Hypothalamus (tissue), 51 donors: ENCODE measurements at regions not wholly inside any gene's neighbourhood (a gene's known extent, or its start where the extent isn't known, plus 50 kb on each side); places are given as distances from the start of the nearest gene placed in this dataset.
"Not testable (repeated sequence)": the region's sequence is repeated elsewhere in the genome, so short reads cannot be mapped to it uniquely, and the experiment has no call there.

Source experiments
- DNase-seq, 51 donors: peaks; one replicate each; lab custom pipeline; 2025; lab: John Stamatoyannopoulos, UW

- no peak for DNase-seq
Measured at GRCh38 chr11:96878299-96879051, 488.7 kb downstream of the JRKL start.

GRCh38 chr11:96882622-96883021 is 492.8 kb downstream of the JRKL start:
- not testable (repeated sequence) for DNase-seq

- DNase-seq, result no peak
Measured at GRCh38 chr11:96885405-96885804, 495.6 kb downstream of the JRKL start.

DNA sequence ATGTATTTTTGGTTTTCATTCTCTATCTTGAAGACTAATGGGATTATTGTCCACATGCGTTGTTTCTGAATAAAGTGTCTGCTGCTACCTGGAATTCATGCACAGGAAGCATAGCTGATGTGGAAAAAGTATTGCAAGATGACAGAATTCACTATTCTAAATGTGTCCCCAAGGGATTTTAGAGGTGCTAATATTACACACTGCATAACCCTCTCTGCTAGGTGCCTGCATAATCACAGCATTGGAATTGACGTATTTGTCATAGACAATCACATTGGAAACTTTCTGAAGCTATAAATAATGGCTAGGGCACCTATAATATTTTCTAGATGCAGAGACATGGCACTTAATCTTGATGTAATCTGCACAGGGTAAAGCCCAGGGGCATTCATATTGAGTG is 496.1 kb downstream of the JRKL start:
- DNase-seq, result no peak

DNA sequence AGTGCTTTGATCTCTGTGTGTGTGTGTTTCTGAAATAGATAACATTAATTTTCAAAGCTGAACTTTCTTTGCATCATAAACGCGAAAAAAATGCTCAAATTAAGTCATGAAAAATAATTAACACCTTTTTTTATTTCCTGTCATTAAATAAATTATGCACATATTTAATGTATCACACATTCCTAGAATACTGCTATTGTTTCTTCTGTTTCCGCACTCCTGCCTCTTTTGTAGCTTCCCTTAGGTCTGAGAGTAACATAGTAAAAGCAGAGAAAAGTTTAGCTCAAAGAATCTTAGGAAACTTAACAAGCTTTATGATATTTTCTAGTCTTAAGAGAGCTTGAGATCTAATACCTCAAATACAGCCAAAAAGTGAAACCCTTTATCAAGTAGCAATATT is 504.2 kb downstream of the JRKL start:
- DNase-seq, result no peak

DNA sequence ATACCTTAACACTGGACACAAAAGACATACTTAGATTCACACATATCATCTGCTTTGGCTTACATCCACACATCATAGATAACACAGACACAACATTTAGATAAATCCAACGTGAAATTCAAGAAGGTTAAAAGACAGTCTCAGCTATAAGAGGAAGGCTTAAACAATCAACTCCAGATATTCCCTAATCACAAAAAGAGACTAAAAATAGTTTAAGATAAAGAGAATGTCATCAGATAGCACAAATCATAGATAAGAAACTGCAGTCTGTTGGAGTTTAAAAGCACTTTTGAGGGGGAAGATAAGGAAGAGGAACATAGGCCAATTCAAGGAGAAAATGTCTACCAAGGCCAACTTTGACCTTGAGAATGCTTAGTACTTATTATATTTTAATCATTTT is 504.8 kb downstream of the JRKL start:
- DNase-seq, result no peak

GRCh38 chr11:96899971-96900370 is 510.2 kb downstream of the JRKL start:
- no peak for DNase-seq

GRCh38 chr11:96905143-96905542 is 515.3 kb downstream of the JRKL start:
- DNase-seq, result no peak

- no peak for DNase-seq
Measured at GRCh38 chr11:96905663-96906062, 515.9 kb downstream of the JRKL start.

DNA sequence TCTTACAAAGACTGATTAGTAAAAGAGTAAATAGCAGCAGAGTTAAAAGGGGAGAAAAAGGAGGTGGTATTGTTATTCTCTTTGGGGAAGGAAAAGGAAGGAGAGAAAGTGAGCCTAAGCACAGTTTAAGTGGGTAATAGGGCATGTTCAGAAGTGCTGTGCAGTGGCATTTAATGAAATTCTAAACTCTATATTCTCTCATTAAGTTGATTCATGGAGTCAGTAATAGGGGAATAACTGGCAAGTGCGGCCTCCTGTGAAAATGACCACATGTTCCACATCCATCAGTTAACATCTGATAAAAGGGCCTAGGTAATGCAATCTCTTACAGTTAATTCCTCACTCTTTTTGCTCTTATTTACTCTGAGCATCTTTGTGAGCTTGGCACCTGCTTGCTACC is 516.7 kb downstream of the JRKL start:
- no peak for DNase-seq

DNA sequence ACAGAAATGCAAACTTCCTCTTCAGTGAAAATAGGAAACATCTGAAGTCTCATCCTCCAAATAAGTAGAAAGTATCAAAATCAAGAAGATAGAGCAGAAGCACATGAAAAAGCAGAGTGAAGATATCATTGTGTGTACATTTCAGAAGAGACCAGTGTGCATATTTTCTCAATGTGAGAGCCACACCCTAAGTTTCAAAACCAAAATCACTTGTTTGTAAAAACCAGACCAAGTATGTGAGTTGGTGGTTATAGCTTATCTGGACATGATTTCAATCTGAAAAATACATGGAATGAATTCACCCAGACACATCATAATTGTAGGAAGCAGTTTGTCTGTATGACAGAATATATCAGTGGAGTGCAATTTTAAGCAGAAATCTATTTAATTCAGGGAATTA is 536.0 kb downstream of the JRKL start:
- no peak for DNase-seq

GRCh38 chr11:96940227-96940626 is 550.4 kb downstream of the JRKL start:
- no peak for DNase-seq

DNA sequence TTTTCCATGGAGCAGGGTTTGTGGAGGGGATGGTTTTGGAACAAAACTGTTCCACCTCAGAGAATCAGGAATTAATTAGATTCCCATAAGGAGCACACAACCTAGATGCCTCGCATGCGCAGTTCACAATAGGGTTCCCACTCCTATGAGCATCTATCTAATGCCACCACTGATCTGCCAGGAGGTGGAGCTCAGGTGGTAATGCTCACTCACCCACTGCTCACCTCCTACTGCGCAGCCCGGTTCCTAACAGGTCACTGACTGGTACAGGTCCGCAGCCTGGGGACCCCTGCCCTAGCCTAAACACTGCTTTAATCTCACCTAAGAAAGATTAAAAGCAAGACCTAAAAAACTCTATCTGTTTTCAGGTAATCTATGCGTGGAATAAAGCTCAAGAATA is 553.0 kb downstream of the JRKL start:
- no peak for DNase-seq

DNA sequence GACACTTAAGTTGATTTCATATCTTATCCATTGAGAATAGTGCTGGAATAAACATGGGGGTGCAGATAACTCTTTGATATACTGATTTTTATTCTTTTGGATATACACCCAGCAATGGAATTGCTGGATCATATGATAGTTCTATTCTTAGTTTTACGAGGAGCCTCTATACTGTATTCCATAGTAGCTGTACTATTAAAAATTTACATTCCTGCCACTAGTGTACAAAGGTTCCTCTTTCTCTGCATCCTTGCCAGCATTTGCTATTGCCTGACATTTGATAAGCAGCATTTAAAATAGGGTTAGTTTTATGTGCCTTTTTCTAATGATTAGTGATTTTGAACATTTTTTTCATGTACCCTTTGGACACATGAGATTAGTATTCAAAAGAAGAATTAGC is 554.2 kb downstream of the JRKL start:
- no peak for DNase-seq

DNA sequence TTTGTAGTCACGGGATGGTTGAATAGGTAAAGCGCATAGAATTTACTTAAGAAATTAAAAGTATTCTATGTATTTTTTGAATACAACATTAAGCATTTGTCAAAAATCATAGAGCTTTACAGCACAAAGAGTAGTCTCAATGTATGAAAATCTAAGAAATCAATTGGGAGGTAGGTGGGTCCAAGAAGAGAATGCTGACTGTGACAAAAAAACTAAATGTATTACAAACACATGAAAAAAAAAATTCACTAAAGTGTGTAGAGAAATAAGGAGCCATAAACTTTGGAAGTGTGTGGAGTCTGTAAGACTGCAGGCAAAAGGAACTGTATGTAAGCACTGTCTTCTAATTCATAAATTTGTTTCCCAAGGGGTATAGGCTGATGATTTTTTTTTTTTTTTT is 558.3 kb downstream of the JRKL start:
- DNase-seq, result no peak

DNA sequence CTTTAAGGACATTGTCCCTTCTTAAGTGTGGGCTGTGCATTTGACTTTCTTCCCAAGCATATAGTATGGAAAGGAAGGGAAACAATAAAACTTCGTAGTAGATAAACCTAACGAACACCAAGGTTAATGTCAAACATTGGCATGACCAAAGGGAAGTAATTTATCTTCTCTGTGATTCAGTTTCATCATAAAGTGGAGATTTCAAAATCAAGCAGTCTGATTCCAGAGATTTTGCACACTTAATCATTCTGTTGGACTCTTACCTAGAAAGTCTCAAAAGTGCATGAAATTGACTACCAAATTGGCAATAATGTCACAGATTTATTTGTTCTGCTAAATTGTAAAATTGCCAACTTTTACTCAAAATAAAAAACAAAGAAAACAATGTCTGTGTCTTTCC is 559.7 kb downstream of the JRKL start:
- DNase-seq, result no peak

- DNase-seq, result no peak
Measured at GRCh38 chr11:96954587-96955242, 564.9 kb downstream of the JRKL start.

GRCh38 chr11:96960476-96960875 is 570.7 kb downstream of the JRKL start:
- DNase-seq, result no peak

GRCh38 chr11:96960926-96961325 is 571.1 kb downstream of the JRKL start:
- no peak for DNase-seq

GRCh38 chr11:96961931-96962330 is 572.1 kb downstream of the JRKL start:
- DNase-seq, result no peak

DNA sequence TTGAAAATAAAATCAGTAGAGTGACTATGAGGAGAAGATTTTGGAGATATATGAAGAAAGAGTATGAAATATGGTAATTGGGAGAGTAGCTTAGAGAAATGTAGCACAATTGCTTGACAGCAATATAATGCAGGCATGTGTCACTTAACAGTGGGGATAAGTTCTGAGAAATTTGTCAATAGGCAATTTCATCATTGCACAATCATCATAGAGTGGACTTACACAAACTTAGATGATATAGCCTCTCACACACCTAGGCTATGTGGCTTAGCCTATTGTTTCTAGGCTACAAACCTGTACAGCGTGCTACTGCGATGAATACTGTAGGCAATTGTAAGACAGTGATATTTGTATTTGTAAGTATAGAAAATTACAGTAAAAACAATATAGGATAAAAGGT is 573.6 kb downstream of the JRKL start:
- no peak for DNase-seq

DNA sequence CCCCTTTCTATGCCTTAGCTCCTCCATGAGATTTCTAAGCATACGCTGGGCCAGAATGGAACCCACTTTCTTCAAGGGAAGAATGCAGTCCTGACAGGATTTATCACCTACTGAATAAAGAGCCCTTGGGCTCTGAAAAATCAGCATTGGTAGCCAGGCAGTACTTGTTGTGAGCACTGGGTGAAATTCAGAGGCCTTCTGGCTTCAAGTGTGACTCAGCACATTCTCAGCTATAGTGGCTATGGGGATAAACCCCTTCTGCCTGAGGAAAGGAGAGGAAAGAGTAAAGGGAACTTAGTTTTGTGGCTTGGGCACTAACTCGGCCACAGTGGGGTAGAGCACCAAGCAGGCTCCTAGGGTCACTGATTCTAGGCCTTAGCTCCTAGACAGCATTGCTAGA is 574.8 kb downstream of the JRKL start:
- DNase-seq, result no peak

DNA sequence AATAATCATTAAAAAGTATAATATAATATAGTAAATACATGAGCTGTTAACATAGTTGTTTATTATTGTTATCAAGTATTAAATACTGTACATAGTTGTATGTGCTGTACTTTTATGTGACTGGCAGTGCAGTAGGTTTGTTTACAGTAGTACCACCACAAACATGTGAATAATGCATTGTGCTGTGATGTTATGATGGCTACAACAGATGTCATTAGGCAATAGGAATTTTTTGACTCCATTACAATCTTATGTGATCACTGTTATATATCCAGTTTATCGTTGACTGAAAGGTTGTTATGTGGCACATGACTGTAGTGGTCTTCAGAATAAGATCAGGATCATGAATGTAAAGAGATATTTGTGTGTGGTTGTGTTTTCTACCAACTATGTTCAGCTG is 577.8 kb downstream of the JRKL start:
- DNase-seq, result no peak
